Stimulated activated naive CD4-positive, alpha-beta T cell (primary cell): ENCODE measurements at regions not wholly inside any gene's neighbourhood (a gene's known extent, or its start where the extent isn't known, plus 50 kb on each side); places are given as distances from the start of the nearest gene placed in this dataset.
"Not testable (repeated sequence)": the region's sequence is repeated elsewhere in the genome, so short reads cannot be mapped to it uniquely, and the experiment has no call there.

Source experiments
- DNase-seq, 6 experiments: peaks; one replicate each; lab custom pipeline; 2025; lab: John Stamatoyannopoulos, UW

GRCh38 chr1:148264374-148265276, 112.5 kb upstream of the NBPF11 start:
- peak in 1 of 6 experiments; percentile 1 for DNase-seq

DNA sequence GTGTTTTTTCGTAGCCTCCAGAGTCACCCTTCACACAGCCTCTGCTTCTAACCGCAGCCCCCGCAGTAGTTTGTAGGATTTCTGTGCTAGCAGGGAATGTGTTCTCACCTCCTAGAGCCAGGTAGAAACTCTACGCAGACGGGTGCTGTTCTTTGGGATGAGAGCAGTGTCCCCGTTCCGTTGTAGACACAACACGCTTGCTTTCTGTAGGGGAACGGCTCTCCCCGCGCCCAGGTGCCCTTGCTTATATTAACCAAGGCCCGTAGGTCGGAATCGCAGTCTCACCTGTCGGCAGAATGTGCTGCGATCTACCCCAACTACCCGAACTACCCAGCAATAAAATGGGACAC, 111.8 kb upstream of the NBPF11 start:
- DNase-seq, result peak in 4 of 6 experiments; percentile 12 to 75 (median 18)

DNA sequence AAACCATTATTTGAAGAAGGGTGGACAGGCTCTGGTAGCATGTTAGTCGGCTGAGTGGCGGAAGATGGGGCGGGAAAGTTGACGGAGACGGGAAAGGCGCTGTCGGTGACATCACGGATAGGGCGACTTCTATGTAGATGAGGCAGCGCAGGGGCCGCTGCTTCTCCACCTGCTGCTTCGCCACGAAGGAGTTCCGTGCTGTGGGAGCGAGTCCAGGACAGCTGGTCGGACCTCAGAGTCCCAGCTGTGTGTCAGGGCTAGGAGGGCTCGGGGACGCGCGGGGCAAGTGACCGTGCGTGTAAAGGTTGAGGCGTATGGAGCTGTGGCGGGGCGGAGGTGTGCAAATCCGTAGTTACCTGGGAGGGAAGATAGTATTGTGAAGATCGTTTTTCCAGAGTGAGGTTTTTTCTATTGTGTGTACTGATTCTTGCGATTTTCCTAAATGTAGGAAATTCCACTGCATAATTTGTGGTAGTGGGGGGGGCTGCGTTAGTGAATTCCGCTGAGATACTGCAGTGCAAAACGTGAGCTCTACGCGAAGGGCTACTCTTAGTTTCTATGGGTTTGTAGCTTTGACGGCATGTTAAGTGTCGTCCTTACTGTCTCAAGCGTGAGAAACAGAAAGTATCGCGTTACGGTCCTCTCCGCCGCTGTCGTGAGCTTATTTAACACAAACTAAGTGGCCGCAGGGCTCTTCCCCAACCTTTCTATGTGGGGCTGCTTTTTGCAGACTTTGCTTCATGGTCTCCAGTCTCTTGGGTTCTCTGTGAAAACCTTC, 111.2 kb upstream of the NBPF11 start:
- peak; percentile 22 to 75 (median 48) for DNase-seq

- not testable (repeated sequence) for DNase-seq
Measured at GRCh38 chr1:148261684-148262083, 109.6 kb upstream of the NBPF11 start.

- DNase-seq, result not testable (repeated sequence)
Measured at GRCh38 chr1:148257886-148258285, 105.8 kb upstream of the NBPF11 start.

DNA sequence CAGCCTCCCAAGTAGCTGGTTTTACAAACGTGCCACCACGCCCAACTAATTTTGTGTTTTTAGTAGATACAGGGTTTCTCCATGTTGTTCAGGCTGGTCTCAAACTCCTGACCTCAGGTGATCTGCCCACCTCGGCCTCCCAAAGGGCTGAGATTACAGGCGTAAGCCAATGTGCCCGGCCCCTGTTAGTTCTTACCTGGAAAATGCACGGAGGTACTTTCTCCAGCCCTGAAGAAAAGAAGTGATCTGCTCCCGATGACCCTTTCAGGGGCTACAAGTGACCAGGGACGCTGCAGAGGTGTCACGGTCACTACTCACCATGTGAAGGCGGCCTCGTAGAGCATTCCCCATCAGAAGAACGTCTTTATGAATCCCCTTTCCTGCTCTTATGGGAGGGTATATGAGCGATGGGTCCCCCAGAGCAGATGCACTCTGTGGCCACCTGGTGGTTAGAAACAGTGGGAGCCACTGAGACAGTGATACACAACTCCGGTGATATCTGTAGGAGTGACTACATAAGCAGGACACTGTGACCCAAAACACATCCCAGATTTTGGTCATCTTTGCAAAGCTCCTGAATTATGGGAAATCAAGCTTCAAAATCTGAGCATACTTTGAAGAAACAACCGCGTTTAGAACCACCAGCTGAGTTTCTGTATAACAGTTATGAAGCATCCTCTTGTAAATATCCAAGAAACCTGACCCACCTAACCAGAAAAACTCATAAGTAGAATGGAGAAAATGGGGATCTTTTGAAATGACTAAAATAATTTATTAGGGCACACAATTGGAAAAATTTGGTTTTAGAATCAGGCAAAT, 102.7 kb upstream of the NBPF11 start:
- peak in 3 of 6 experiments; percentile 5 to 27 (median 20) for DNase-seq

- not testable (repeated sequence) for DNase-seq
Measured at GRCh38 chr1:148253808-148254207, 101.7 kb upstream of the NBPF11 start.

GRCh38 chr1:148248798-148249197, 96.7 kb upstream of the NBPF11 start:
- not testable (repeated sequence) for DNase-seq

GRCh38 chr1:148246258-148246861, 94.3 kb upstream of the NBPF11 start:
- not testable (repeated sequence) for DNase-seq

DNA sequence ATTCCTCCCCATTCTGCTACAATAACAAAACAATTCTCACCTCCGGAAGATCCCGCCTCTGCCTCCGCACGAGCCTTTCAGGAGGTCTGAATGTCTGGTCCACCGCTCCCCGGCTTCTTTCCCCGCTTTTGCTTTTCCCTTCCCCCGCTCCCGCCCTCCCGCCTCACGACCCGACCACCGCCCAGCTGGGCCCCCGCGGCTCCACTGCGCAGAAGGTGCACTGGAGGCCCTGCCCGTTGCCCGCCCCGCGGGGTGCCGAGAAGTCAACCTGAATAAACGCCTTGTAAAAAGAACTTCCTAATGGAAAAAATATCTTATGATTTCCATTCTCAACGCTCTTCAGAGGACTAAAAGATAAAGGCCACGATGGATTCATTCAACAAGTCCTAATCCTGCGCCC, 93.8 kb upstream of the NBPF11 start:
- not testable (repeated sequence) for DNase-seq

DNA sequence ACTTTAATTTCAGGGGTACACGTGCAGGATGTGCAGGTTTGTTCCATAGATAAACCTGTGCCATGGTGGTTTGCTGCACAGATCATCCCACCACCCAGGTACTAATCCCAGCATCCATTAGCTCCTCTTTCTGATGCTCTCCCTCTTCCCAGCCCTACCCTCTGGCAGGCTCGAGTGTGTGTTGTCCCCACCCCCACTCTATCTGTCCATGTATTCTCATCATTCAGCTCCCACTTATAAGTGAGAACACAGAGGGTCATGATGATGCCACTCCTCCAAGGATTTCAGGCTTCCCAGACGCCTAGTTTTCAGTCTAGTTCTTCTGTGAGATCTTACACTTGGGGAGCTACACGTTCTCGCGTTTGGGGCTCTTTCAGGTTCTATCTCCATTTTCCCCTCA, 93.4 kb upstream of the NBPF11 start:
- not testable (repeated sequence) for DNase-seq

- DNase-seq, result not testable (repeated sequence)
Measured at GRCh38 chr1:148233250-148233649, 81.2 kb upstream of the NBPF11 start.

DNA sequence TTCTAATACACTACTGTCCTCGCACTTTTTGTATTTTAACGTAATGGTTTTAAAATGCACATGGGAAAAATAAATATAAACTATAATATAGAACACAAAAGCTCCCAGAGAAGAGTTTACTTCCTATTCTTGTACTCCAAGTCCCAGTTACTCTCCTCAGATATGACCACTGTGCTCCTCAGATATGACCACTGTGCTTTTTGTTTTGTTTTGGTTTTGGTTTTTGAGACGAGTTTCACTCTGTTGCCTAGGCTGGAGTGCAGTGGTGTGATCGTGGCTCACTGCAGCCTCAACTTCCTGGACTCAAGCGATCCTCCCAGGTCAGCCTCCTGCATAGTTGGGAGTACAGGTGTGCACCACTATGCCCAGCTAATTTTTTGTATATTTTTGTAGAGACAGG, 76.8 kb upstream of the NBPF11 start:
- DNase-seq, result not testable (repeated sequence)

DNA sequence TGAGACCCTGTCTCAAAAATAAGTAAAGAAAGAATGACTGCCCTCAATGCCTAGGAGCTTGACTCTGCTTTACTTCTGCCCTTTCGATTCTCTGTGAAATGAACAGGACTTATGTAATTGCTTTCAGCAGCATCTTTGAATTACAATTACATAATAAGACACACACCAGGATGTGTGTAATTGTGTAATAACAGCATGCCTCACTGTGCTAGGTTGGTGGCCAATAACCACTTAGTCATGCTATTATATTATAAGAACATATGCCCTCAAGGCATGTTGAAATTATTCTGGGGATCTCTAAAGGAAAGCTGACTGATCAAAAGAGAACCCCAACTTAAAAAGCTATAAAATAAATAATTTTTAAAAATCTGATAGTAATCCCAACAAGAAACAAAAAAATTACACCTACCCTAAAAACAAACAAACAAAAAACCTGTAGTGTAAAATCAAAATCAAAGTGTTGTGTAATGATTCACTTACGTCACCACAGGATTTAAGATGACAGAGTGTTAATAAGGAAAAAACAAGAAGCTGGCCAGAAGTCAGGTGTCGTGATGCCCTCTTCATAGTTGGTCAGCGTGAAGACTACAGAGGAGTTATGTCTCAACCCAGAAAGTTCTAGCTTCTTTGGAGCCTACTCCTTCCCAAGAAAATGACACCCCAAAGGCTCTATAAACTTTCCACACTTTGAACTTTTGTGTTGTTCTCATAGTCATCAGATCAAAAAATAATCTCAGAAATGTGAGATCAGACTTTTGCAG, 70.5 kb upstream of the NBPF11 start:
- DNase-seq, result not testable (repeated sequence)

DNA sequence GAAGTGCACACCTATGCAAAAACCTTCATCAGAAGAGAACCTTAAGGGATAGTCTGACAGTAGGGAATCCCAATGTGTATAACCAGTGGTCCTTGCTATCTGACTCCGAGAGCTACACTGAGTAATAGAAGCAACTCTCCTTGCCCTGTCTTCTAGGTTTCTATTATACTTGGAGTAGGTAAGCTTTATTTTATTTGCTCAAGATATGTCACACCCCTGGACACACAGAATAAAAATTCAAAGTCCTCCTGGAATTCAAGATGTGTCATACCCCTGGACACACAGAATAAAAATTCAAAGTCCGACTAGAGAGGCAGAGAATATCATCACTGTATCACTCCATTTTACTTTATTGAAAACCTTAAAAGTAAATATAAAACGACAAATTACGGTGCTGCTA, 69.5 kb upstream of the NBPF11 start:
- not testable (repeated sequence) for DNase-seq

GRCh38 chr1:148219229-148219628, 67.1 kb upstream of the NBPF11 start:
- not testable (repeated sequence) for DNase-seq

- DNase-seq, result not testable (repeated sequence)
Measured at GRCh38 chr1:148211191-148211590, 59.1 kb upstream of the NBPF11 start.

- not testable (repeated sequence) for DNase-seq
Measured at GRCh38 chr1:148210624-148211023, 58.5 kb upstream of the NBPF11 start.

DNA sequence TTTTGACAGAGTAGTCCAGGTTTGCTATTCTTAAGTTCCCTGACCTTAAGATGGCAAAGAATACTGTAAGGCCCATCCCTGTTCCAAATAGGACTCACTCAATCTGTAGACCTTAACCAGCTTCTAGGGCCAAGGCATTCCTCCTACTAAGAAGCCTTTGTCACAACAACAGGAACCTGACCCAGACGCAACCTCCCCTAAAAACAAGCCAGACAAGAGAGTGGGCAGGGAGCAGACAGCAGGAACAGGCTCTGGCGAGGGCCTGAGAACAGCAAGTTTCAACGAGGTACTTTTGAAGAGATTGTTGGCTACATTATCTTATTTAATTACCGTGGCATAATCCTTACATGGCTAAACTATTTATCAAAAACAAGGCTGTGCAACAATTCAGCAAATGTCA, 58.1 kb upstream of the NBPF11 start:
- not testable (repeated sequence) for DNase-seq

DNA sequence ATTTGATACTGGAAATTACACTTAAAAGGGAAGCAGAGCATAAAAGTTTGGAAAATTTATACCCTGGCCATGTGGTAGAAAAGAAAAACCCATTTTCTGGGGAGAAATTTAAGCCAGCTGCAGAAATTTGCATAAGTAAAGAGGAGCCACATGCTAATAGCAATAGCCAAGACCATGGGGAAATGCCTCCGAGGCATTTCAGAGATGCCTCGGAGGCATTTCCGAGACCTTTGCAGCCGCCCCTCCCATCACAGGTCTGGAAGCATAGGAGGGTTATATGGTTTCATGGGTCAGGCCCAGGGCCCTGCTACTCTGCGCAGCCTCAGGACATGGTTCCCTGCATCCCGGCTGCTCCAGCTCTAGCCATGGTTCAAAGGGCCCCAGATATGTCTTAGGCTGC, 49.9 kb upstream of the NBPF11 start:
- DNase-seq, result not testable (repeated sequence)
